ENCODE measurements at regions not wholly inside any gene's neighbourhood (a gene's known extent, or its start where the extent isn't known, plus 50 kb on each side); places are given as distances from the start of the nearest gene placed in this dataset.
A peak's percentile ranks its signal among the peaks of the same experiment; 100 is the strongest.

- DNase-seq (ENCODE audit: low read depth, low spot score), result no peak
These were observed 162.2 kb downstream of the GADD45G start for GRCh38 chr9:89766991-89767390.

GRCh38 chr9:89768051-89768450 is 163.2 kb downstream of the GADD45G start:
- no peak for DNase-seq (ENCODE audit: low read depth, low spot score)

- DNase-seq (ENCODE audit: low read depth, low spot score), result no peak
These were observed 163.8 kb downstream of the GADD45G start for GRCh38 chr9:89768650-89769071.

- no peak for DNase-seq (ENCODE audit: low read depth, low spot score)
These were observed 165.8 kb downstream of the GADD45G start for GRCh38 chr9:89770531-89771174.

GRCh38 chr9:89771205-89771604 is 166.4 kb downstream of the GADD45G start:
- DNase-seq (ENCODE audit: low read depth, low spot score), result no peak

- no peak for DNase-seq (ENCODE audit: low read depth, low spot score)
These were observed 168.4 kb downstream of the GADD45G start for GRCh38 chr9:89773170-89773569.

- no peak for DNase-seq (ENCODE audit: low read depth, low spot score)
These were observed 170.1 kb downstream of the GADD45G start for GRCh38 chr9:89774858-89775370.

GRCh38 chr9:89775641-89776040 is 170.8 kb downstream of the GADD45G start:
- DNase-seq (ENCODE audit: low read depth, low spot score), result no peak

GRCh38 chr9:89776795-89777525 is 172.1 kb downstream of the GADD45G start:
- DNase-seq (ENCODE audit: low read depth, low spot score), result no peak

GRCh38 chr9:89777544-89777943 is 172.7 kb downstream of the GADD45G start:
- no peak for DNase-seq (ENCODE audit: low read depth, low spot score)

GRCh38 chr9:89778100-89779090 is 173.6 kb downstream of the GADD45G start:
- DNase-seq (ENCODE audit: low read depth, low spot score), result no peak

GRCh38 chr9:89779405-89780203 is 174.8 kb downstream of the GADD45G start:
- DNase-seq (ENCODE audit: low read depth, low spot score), result no peak

GRCh38 chr9:89780959-89781358 is 176.1 kb downstream of the GADD45G start:
- DNase-seq (ENCODE audit: low read depth, low spot score), result no peak

GRCh38 chr9:89781838-89782540 is 177.2 kb downstream of the GADD45G start:
- DNase-seq (ENCODE audit: low read depth, low spot score), result no peak

- DNase-seq (ENCODE audit: low read depth, low spot score), result no peak
These were observed 181.8 kb downstream of the GADD45G start for GRCh38 chr9:89786655-89787054.

- no peak for DNase-seq (ENCODE audit: low read depth, low spot score)
These were observed 182.8 kb downstream of the GADD45G start for GRCh38 chr9:89787595-89787994.

GRCh38 chr9:89788434-89788833 is 183.6 kb downstream of the GADD45G start:
- DNase-seq (ENCODE audit: low read depth, low spot score), result no peak

- DNase-seq (ENCODE audit: low read depth, low spot score), result no peak
These were observed 185.2 kb downstream of the GADD45G start for GRCh38 chr9:89789922-89790510.

GRCh38 chr9:89790542-89791109 is 185.8 kb downstream of the GADD45G start:
- DNase-seq (ENCODE audit: low read depth, low spot score), result no peak

- DNase-seq (ENCODE audit: low read depth, low spot score), result peak; percentile 16
These were observed 186.9 kb downstream of the GADD45G start for GRCh38 chr9:89791754-89792153.

Measured in ELF-1 (cell line).